Liver (tissue), 8 donors: ENCODE measurements at regions not wholly inside any gene's neighbourhood (a gene's known extent, or its start where the extent isn't known, plus 50 kb on each side); places are given as distances from the start of the nearest gene placed in this dataset.

Source experiments
- DNase-seq: peaks from one replicate; pipeline ENCODE4 v3.0.0-alpha.2; 2017; ENCODE audit warnings: low spot score
- H3K27ac ChIP-seq, 2 donors: one replicate each; pipeline ENCODE4 v1.7.0; 2013; ENCODE audit warnings: inconsistent platforms in 2 of 2, low read length in 2 of 2, control low read depth in 1 of 2, low read depth in 1 of 2, mild to moderate bottlenecking in 1 of 2
- H3K27me3 ChIP-seq, 4 donors: one replicate each; pipeline versions ENCODE4 v1.6.1 to v1.7.0; 2013; ENCODE audit warnings: low read length in 3 of 4, inconsistent platforms in 1 of 4, mild to moderate bottlenecking in 1 of 4, moderate library complexity in 1 of 4; ENCODE audit not compliant: control insufficient read depth in 4 of 4, insufficient read depth in 4 of 4
- H3K36me3 ChIP-seq, 4 donors: one replicate each; pipeline versions ENCODE4 v1.6.1 to v1.7.0; 2013; ENCODE audit warnings: low read length in 3 of 4, mild to moderate bottlenecking in 3 of 4, low read depth in 1 of 4, moderate library complexity in 1 of 4; ENCODE audit not compliant: control insufficient read depth in 4 of 4, insufficient read depth in 3 of 4
- H3K4me1 ChIP-seq, 4 donors: one replicate each; pipeline versions ENCODE4 v1.6.1 to v1.7.0; 2013; ENCODE audit warnings: low read length in 3 of 4, mild to moderate bottlenecking in 3 of 4, moderate library complexity in 1 of 4; ENCODE audit not compliant: control insufficient read depth in 4 of 4, insufficient read depth in 4 of 4
- H3K4me3 ChIP-seq, 3 donors: one replicate each; pipeline versions ENCODE4 v1.6.1 to v1.7.0; 2013; ENCODE audit warnings: low read length in 3 of 3, control low read depth in 1 of 3, low read depth in 1 of 3, mild to moderate bottlenecking in 1 of 3
- H3K9ac ChIP-seq, 2 donors: one replicate each; pipeline ENCODE4 v1.7.0; 2013; ENCODE audit warnings: low read length in 2 of 2, mild to moderate bottlenecking in 2 of 2, moderate library complexity in 2 of 2, control low read depth in 1 of 2, low read depth in 1 of 2
- H3K9me3 ChIP-seq, 4 donors: one replicate each; pipeline versions ENCODE4 v1.6.1 to v1.7.0; 2013; ENCODE audit warnings: low read length in 3 of 4; ENCODE audit not compliant: control insufficient read depth in 4 of 4
- EGR1 ChIP-seq, 2 donors: IDR thresholded peaks; 2 replicates each; pipeline ENCODE4 v1.6.1; 2016 to 2018; ENCODE audit warnings: antibody characterized with exemption in 2 of 2, low read depth in 2 of 2
- FOXA1 ChIP-seq: IDR thresholded peaks from 2 replicates; pipeline ENCODE4 v1.6.1; 2016; ENCODE audit warnings: antibody characterized with exemption
- GABPA ChIP-seq, 2 donors: IDR thresholded peaks in 1 of 2; conservative IDR thresholded peaks in 1 of 2; 2 replicates each; pipeline ENCODE4 v1.6.1; 2016; ENCODE audit warnings: antibody characterized with exemption in 2 of 2, mild to moderate bottlenecking in 1 of 2, moderate library complexity in 1 of 2
- HNF4G ChIP-seq: IDR thresholded peaks from 2 replicates; pipeline ENCODE4 v1.6.1; 2016; ENCODE audit warnings: antibody characterized with exemption
- JUND ChIP-seq, 2 donors: IDR thresholded peaks; 2 replicates each; pipeline ENCODE4 v1.6.1; 2016; ENCODE audit warnings: antibody characterized with exemption in 2 of 2
- NR2F2 ChIP-seq: IDR thresholded peaks from 2 replicates; pipeline ENCODE4 v1.6.1; 2016; ENCODE audit warnings: antibody characterized with exemption
- RAD21 ChIP-seq, 2 donors: IDR thresholded peaks; 2 replicates each; pipeline ENCODE4 v1.6.1; 2016; ENCODE audit warnings: antibody characterized with exemption in 2 of 2, mild to moderate bottlenecking in 2 of 2
- RXRA ChIP-seq, 2 donors: IDR thresholded peaks; 2 replicates each; pipeline ENCODE4 v1.6.1; 2017 to 2018; ENCODE audit warnings: antibody characterized with exemption in 2 of 2, mild to moderate bottlenecking in 1 of 2
- SP1 ChIP-seq: IDR thresholded peaks from 2 replicates; pipeline ENCODE4 v1.6.1; 2018; ENCODE audit warnings: antibody characterized with exemption, mild to moderate bottlenecking
- TAF1 ChIP-seq: conservative IDR thresholded peaks from 2 replicates; pipeline ENCODE4 v1.6.1; 2016; ENCODE audit warnings: antibody characterized with exemption, mild to moderate bottlenecking
- YY1 ChIP-seq: IDR thresholded peaks from 2 replicates; pipeline ENCODE4 v1.6.1; 2016; ENCODE audit warnings: antibody characterized with exemption, mild to moderate bottlenecking
- WGBS: extraction: QIAGEN DNeasy Blood & Tissue Kit; methylation state at CpG from one replicate; pipeline ENCODE4 v1.1.7; 2013; 5-methylcytosine and 5-hydroxymethylcytosine counted together
- TF ChIP-seq, protein P1 (sequence below): IDR thresholded peaks from 2 replicates; pipeline ENCODE4 v1.6.1; 2016; ENCODE audit warnings: antibody characterized with exemption
- TF ChIP-seq, protein P2 (sequence below): fragments of 150-350 bp; IDR thresholded peaks from 2 replicates; pipeline ENCODE4 v1.5.1; 2017; ENCODE audit warnings: improper control_type of control experiment, low read depth, low read length; ENCODE audit not compliant: missing input control
- TF ChIP-seq, protein P3 (sequence below): IDR thresholded peaks from 2 replicates; pipeline ENCODE4 v1.6.1; 2016; ENCODE audit warnings: antibody characterized with exemption
- TF ChIP-seq, protein P4 (sequence below): IDR thresholded peaks from 2 replicates; pipeline ENCODE4 v1.6.1; 2016; ENCODE audit warnings: antibody characterized with exemption
- TF ChIP-seq, protein P5 (sequence below): IDR thresholded peaks from 2 replicates; pipeline ENCODE4 v1.6.1; 2016; ENCODE audit warnings: antibody characterized with exemption, mild to moderate bottlenecking
- donor health status: healthy.
- donor health status: healthy.
- donor health status: healthy.
- donor health status: healthy.
- donor health status: healthy.

DNA sequence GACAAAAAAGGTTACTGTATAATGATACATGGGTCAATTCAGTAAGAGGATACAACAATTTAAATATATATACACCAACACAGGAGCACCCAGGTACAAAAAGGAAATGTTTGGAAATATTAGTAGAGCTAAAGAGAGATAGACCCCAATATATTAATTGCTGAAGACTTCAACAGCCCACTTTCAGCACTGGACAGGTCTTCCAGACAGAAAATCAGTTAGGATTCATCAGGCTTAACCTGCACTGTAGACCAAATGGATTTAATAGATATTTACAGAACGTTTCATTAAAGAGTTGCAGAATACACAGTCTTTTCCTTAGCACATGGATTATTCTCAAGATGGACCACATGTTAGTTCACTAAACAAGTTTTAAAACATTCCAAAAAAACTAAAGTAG lies 845.9 kb upstream of the GBE1 start:
- no peak for DNase-seq
- WGBS = 75% methylated on average over 1 of the region's 1 CpG
- no peaks in the 10 kb centered on the region for H3K27me3 ChIP-seq
- no peaks in the 10 kb centered on the region for H3K9me3 ChIP-seq
- no peak overlapping the region for H3K9ac ChIP-seq
- no peak overlapping the region for H3K4me3 ChIP-seq
- H3K4me1 ChIP-seq = no peaks in the 10 kb centered on the region
- no peak overlapping the region for H3K27ac ChIP-seq
- TF ChIP-seq RAD21 (IDR thresholded peaks at IDR 0.05) (no peak), NR2F2 (no peak), GABPA (IDR thresholded peaks at IDR 0.05 in 1 of 2, conservative IDR thresholded peaks at IDR 0.05 in 1 of 2) (no peak)
- no peaks in the 10 kb centered on the region for H3K36me3 ChIP-seq

DNA sequence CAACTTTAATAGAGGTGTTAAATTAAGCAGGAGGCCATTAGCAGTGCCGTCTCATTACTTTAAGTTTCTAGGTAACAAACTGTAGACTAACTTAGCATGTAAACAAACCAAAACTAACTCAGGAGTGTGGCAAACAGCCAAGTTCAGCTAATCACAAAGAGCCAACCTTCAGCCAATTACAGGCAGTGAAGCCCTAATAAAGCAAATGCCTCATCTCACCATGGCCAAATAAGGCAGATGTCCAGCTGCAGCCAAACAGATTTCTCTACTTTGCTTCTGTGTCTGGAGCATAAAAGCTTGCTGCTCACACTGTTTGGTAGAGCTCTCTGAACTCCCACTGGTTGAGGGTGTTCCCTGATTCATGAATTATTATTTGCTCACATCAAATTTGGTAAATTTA lies 835.4 kb upstream of the GBE1 start:
- Histone ChIP-seq H3K9ac (no peak overlapping the region), H3K9me3 (peaks cover 0 to 12% (median 2%) of the 10 kb centered on the region in 4 donors), H3K27me3 (no peaks in the 10 kb centered on the region), H3K36me3 (no peaks in the 10 kb centered on the region), H3K4me1 (no peaks in the 10 kb centered on the region), H3K27ac (no peak overlapping the region), H3K4me3 (no peak overlapping the region)
- 78% methylated on average over 1 of the region's 1 CpG for WGBS
- TF ChIP-seq RAD21 (IDR thresholded peaks at IDR 0.05) (no peak), SP1 (no peak), HNF4G (no peak), RXRA (IDR thresholded peaks at IDR 0.05) (no peak), EGR1 (IDR thresholded peaks at IDR 0.05; ENCODE audit: low read depth in 2 of 2) (no peak), FOXA1 (no peak), GABPA (IDR thresholded peaks at IDR 0.05 in 1 of 2, conservative IDR thresholded peaks at IDR 0.05 in 1 of 2) (no peak), JUND (IDR thresholded peaks at IDR 0.05) (no peak)
- TF ChIP-seq, protein P1, sequence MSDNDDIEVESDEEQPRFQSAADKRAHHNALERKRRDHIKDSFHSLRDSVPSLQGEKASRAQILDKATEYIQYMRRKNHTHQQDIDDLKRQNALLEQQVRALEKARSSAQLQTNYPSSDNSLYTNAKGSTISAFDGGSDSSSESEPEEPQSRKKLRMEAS = no peak
- TF ChIP-seq, protein P2, sequence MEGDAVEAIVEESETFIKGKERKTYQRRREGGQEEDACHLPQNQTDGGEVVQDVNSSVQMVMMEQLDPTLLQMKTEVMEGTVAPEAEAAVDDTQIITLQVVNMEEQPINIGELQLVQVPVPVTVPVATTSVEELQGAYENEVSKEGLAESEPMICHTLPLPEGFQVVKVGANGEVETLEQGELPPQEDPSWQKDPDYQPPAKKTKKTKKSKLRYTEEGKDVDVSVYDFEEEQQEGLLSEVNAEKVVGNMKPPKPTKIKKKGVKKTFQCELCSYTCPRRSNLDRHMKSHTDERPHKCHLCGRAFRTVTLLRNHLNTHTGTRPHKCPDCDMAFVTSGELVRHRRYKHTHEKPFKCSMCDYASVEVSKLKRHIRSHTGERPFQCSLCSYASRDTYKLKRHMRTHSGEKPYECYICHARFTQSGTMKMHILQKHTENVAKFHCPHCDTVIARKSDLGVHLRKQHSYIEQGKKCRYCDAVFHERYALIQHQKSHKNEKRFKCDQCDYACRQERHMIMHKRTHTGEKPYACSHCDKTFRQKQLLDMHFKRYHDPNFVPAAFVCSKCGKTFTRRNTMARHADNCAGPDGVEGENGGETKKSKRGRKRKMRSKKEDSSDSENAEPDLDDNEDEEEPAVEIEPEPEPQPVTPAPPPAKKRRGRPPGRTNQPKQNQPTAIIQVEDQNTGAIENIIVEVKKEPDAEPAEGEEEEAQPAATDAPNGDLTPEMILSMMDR = no peak
- TF ChIP-seq, protein P3, sequence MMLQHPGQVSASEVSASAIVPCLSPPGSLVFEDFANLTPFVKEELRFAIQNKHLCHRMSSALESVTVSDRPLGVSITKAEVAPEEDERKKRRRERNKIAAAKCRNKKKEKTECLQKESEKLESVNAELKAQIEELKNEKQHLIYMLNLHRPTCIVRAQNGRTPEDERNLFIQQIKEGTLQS = no peak
- TF ChIP-seq, protein P4, sequence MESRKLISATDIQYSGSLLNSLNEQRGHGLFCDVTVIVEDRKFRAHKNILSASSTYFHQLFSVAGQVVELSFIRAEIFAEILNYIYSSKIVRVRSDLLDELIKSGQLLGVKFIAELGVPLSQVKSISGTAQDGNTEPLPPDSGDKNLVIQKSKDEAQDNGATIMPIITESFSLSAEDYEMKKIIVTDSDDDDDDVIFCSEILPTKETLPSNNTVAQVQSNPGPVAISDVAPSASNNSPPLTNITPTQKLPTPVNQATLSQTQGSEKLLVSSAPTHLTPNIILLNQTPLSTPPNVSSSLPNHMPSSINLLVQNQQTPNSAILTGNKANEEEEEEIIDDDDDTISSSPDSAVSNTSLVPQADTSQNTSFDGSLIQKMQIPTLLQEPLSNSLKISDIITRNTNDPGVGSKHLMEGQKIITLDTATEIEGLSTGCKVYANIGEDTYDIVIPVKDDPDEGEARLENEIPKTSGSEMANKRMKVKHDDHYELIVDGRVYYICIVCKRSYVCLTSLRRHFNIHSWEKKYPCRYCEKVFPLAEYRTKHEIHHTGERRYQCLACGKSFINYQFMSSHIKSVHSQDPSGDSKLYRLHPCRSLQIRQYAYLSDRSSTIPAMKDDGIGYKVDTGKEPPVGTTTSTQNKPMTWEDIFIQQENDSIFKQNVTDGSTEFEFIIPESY = no peak
- no peak for DNase-seq

DNA sequence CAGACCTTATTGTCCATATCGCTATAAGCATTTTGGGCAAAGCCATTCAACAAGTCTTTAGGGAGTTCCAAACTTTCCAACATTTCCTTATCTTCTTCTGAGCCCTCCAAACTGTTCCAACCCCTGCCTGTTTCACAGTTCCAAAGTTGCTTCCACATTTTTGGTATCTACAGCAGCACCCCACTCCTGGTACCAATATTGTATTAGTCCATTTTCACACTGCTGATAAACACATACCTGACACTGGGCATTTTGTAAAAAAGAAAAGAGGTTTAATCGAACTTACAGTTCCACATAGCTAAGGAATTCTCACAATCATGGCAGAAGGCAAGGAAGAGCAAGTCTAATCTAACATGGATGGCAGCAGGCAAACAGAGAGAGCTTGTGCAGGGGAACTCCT lies 834.1 kb upstream of the GBE1 start:
- WGBS = 85% methylated on average over 2 of the region's 2 CpGs
- Histone ChIP-seq H3K9me3 (peaks cover 0 to 12% (median 2%) of the 10 kb centered on the region in 4 donors), H3K4me3 (no peak overlapping the region), H3K4me1 (no peaks in the 10 kb centered on the region), H3K27ac (no peak overlapping the region), H3K27me3 (no peaks in the 10 kb centered on the region), H3K9ac (no peak overlapping the region), H3K36me3 (no peaks in the 10 kb centered on the region)
- DNase-seq = no peak
- TF ChIP-seq, protein P3 = no peak
- TF ChIP-seq RXRA (IDR thresholded peaks at IDR 0.05) = no peak
- TF ChIP-seq YY1 = no peak
- no peak for TF ChIP-seq EGR1 (IDR thresholded peaks at IDR 0.05; ENCODE audit: low read depth in 2 of 2)
- no peak for TF ChIP-seq SP1
- no peak for TF ChIP-seq FOXA1
- TF ChIP-seq NR2F2 = no peak
- TF ChIP-seq, protein P2 = no peak
- no peak for TF ChIP-seq JUND (IDR thresholded peaks at IDR 0.05)
- TF ChIP-seq, protein P1 = no peak
- TF ChIP-seq GABPA (IDR thresholded peaks at IDR 0.05 in 1 of 2, conservative IDR thresholded peaks at IDR 0.05 in 1 of 2) = no peak
- no peak for TF ChIP-seq RAD21 (IDR thresholded peaks at IDR 0.05)
- TF ChIP-seq, protein P5, sequence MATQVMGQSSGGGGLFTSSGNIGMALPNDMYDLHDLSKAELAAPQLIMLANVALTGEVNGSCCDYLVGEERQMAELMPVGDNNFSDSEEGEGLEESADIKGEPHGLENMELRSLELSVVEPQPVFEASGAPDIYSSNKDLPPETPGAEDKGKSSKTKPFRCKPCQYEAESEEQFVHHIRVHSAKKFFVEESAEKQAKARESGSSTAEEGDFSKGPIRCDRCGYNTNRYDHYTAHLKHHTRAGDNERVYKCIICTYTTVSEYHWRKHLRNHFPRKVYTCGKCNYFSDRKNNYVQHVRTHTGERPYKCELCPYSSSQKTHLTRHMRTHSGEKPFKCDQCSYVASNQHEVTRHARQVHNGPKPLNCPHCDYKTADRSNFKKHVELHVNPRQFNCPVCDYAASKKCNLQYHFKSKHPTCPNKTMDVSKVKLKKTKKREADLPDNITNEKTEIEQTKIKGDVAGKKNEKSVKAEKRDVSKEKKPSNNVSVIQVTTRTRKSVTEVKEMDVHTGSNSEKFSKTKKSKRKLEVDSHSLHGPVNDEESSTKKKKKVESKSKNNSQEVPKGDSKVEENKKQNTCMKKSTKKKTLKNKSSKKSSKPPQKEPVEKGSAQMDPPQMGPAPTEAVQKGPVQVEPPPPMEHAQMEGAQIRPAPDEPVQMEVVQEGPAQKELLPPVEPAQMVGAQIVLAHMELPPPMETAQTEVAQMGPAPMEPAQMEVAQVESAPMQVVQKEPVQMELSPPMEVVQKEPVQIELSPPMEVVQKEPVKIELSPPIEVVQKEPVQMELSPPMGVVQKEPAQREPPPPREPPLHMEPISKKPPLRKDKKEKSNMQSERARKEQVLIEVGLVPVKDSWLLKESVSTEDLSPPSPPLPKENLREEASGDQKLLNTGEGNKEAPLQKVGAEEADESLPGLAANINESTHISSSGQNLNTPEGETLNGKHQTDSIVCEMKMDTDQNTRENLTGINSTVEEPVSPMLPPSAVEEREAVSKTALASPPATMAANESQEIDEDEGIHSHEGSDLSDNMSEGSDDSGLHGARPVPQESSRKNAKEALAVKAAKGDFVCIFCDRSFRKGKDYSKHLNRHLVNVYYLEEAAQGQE = no peak
- no peak for TF ChIP-seq TAF1
